Esophagus muscularis mucosa (tissue), 4 donors: ENCODE measurements at regions not wholly inside any gene's neighbourhood (a gene's known extent, or its start where the extent isn't known, plus 50 kb on each side); places are given as distances from the start of the nearest gene placed in this dataset.

Experiments used
- CTCF ChIP-seq, 3 experiments: fragments of 200-600 bp in 2 of 3; fragments of 450-650 bp in 1 of 3; sonication (generic) in 2 of 3; IDR thresholded peaks; one replicate each; pipeline ENCODE4 v1.5.1; 2017 to 2019; ENCODE audit warnings: antibody characterized with exemption in 3 of 3, mild to moderate bottlenecking in 2 of 3, moderate library complexity in 1 of 3
- EP300 ChIP-seq: sonication (generic); formaldehyde crosslinking; IDR thresholded peaks from one replicate; pipeline ENCODE4 v1.6.1; 2017; ENCODE audit warnings: antibody characterized with exemption
- POLR2A ChIP-seq: fragments of 450-650 bp; IDR thresholded peaks from one replicate; pipeline ENCODE4 v1.6.1; 2017; ENCODE audit warnings: antibody characterized with exemption, moderate library complexity, mild to moderate bottlenecking, low read depth
- POLR2AphosphoS5 ChIP-seq, 2 donors: sonication (generic); formaldehyde crosslinking; IDR thresholded peaks; one replicate each; pipeline ENCODE4 v1.6.1; 2017; ENCODE audit warnings: antibody characterized with exemption in 2 of 2

DNA sequence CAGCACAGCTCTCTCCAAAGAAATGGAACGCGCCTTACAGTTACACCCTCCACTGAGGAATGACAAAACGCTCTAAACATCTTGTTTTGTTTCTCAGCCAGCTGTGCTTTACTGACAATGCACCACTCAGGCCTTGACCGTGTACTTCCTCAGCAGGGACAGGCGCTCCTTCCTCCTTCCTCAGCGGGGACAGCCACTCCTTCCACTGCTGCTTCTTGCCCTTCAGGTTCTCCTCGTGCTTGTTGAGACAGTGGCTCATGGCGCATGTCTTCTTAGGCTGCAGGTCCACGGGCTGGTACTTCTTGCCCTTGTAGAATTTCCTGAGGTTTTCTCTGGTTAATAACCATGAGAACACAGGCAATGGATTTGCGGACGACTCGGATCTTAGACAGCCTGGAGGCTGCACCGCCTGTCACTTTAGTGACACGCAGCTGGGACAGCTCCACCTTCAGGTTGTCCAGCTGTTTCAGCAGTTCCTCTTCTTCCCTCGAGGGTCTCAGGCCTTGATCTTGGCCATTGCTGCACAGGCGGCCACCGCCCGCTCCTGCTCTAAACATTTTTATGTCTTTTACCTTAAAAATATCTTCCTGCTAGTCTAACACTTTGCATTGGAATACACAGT, 613.8 kb downstream of the BRD1 start:
- TF ChIP-seq POLR2A (no peak), CTCF (IDR thresholded peaks at IDR 0.05) (no peak), EP300 (no peak), POLR2AphosphoS5 (IDR thresholded peaks at IDR 0.05) (no peak)
